GM18505 (cell line): ENCODE measurements at regions not wholly inside any gene's neighbourhood (a gene's known extent, or its start where the extent isn't known, plus 50 kb on each side); places are given as distances from the start of the nearest gene placed in this dataset.
"Not testable (repeated sequence)": the region's sequence is repeated elsewhere in the genome, so short reads cannot be mapped to it uniquely, and the experiment has no call there.

ENCODE experiments used
- ATAC-seq: cut with Tn5 transposase; IDR thresholded peaks from one replicate; pipeline ENCODE4 v1.9.1; 2021; ENCODE audit not compliant: unreplicated experiment
- POLR2A ChIP-seq: IDR thresholded peaks from 4 replicates; pipeline ENCODE4 v1.6.1; 2011; ENCODE audit warnings: borderline replicate concordance; ENCODE audit not compliant: insufficient read depth, insufficient read length; ENCODE audit errors: extremely low read depth

DNA sequence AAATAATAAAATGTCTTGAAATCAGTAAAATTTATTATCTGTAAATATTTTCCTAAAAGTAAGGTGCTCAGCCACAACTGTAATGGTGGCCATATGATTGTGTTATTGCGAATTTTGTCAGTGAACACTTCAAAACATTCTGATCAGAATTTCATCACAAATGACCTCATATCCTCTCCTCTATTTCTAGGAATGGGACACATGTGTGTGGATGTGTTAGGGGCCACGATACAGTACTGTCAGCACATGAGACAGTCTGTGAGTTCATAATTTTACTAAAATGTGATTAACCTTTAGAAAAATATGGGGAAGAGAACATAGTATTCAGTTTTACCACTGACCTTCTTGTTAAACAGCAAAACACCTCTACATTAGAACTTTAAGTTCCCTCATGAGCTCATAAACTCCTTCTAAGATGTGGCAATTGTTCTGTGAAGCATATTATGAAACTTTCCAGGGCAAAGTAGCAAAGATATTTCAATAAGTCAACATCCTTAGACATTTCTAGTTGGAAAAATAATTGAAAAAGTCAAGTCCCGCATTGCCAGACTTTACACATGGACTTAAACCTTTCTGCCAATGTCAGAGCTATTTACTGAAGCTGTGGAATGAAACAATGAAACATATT lies 158.2 kb upstream of the ABI3BP start:
- ATAC-seq = no peak
- TF ChIP-seq POLR2A = no peak

DNA sequence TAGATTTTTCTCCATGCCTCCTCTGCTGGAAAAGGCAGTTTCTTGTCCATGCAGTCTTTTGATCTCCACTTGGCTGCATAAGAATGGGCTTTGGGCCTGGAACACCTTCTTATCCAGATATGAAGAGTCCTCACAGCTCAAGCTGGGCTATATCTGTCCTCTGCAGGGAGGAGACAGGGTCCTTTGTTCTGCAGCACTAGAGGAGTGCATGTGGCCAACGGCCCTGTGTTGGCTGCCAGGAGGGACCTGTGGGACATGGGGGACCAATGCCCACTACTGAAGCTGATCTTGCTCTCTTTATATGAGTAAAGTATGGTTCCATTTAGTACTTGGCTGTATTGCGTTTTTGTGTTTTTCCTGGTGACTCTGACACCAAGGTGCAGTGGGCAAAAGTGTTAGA lies 157.3 kb upstream of the ABI3BP start:
- no peak for ATAC-seq
- no peak for TF ChIP-seq POLR2A

DNA sequence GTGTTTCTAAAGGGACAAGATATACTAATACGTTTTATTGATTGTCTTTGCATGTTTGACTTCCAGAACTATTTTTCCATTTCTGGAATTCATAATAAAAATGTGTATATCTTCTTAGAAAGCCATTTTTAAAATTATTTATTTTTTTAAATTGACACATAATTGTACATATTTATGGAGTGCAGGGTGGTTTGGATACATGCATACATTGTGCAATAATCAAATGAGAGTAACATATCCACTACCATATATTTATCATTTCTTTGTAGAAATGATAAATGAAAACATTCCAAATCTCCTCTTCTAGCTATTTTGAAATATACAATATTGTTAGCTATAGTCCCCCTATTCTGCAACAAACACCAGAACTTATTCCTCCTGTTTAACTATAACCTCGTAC lies 156.5 kb upstream of the ABI3BP start:
- TF ChIP-seq POLR2A = no peak
- no peak for ATAC-seq

- TF ChIP-seq POLR2A = no peak
- ATAC-seq = no peak
Measured at GRCh38 chr3:101149251-101149650, 156.0 kb upstream of the ABI3BP start.

GRCh38 chr3:101148001-101148400 lies 154.8 kb upstream of the ABI3BP start:
- ATAC-seq = no peak

GRCh38 chr3:101146946-101147345 lies 153.7 kb upstream of the ABI3BP start:
- ATAC-seq = no peak
- TF ChIP-seq POLR2A = no peak

More at GRCh38 chr3:101148001-101148400, 154.8 kb upstream of the ABI3BP start:
- TF ChIP-seq POLR2A = no peak

GRCh38 chr3:101144105-101144504 lies 150.9 kb upstream of the ABI3BP start:
- ATAC-seq = no peak
- TF ChIP-seq POLR2A = no peak

DNA sequence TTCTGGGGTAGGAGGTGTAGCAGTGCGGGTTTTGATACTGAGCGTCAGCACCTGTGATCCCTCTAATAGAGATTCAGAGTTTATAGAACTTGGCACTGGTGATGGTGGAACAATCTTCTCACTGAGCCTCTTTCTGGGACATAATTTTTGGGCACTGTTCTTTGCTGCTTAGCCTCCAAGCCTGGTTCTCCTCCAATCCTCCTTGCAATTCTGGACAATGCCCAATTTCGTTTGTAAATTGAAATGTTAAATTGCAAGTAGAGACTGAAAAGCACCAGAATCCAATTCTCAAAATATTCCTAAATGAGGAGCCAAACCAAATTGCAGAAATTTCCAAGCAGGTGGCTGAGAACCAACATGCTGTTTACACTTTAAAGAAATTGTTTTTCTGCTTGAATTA lies 149.8 kb upstream of the ABI3BP start:
- TF ChIP-seq POLR2A = no peak

GRCh38 chr3:101142160-101142559 lies 148.9 kb upstream of the ABI3BP start:
- ATAC-seq = no peak
- TF ChIP-seq POLR2A = no peak

More for the DNA sequence above, 149.8 kb upstream of the ABI3BP start:
- ATAC-seq = no peak

DNA sequence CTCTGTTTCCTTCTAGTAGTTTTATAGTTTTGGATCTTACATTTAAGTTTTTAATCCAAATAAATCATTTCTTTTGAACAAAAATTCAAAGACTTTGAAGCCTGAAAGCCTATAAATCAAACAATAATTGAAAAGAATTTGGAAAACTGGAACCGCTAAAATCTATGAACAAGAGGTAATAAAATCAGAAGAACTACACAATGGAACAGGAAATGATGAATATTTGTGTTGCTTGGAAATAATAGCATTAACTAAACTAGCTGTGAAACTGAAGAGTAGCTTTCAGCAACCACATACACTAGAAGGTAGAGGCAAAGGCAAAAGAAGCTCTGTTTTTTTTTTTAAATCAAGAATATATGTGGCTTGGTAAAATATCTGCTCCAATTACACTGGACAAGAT lies 147.9 kb upstream of the ABI3BP start:
- ATAC-seq = no peak
- TF ChIP-seq POLR2A = no peak

- ATAC-seq = no peak
- TF ChIP-seq POLR2A = no peak
Measured at GRCh38 chr3:101138817-101139216, 145.6 kb upstream of the ABI3BP start.

DNA sequence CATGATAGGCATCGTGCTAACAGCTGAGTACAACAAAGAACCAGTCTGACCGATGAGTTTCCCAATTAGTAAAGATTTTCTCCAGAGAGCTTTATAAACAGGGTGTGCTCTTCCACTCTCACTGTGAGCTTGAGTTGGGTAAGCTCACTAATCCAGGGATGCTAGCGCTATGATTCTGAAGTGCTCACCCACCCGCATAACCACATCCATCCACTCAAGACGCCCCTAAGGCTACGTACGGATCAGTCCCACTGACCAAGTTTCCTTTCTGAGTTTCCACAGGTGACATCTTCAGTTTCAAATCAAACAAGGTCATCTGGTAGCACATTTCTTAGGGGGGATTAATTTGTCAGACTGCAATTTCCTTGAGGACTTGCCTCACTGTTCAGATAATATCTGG lies 141.1 kb upstream of the ABI3BP start:
- ATAC-seq = no peak
- no peak for TF ChIP-seq POLR2A

DNA sequence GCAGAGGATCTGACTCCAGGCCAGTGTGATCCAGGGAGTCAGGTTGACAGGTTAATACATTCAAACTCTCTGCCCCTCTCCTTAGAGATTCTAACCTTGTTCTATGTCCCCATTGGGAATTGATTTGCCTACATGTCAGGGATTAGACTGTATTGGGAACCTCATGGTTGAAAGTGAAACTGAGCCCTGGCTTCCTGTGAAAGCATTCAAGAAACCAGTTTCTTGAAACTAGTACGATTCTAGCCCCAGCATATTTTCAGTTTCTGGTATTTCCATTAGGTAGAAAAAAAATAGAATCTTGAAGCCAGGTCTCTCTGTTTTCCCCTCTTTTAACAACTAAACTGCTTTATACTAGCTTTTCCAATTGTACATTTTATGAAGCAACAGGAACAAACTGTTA lies 140.4 kb upstream of the ABI3BP start:
- TF ChIP-seq POLR2A = no peak
- ATAC-seq = no peak

DNA sequence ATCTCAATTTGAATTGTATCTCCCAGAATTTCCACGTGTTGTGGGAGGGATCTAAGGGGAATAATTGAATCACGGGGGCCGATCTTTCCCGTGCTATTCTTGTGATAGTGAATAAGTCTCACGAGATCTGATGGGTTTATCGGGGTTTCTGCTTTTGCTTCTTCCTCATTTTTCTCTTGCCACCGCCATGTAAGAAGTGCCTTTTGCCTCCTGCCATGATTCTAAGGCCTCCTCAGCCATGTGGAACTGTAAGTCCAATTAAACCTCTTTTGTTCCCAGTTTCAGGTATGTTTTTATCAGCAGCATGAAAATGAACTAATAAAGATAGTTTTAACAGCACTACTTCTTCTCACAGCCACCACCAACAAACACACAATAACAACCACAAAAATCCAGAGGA lies 140.0 kb upstream of the ABI3BP start:
- not testable (repeated sequence) for ATAC-seq

DNA sequence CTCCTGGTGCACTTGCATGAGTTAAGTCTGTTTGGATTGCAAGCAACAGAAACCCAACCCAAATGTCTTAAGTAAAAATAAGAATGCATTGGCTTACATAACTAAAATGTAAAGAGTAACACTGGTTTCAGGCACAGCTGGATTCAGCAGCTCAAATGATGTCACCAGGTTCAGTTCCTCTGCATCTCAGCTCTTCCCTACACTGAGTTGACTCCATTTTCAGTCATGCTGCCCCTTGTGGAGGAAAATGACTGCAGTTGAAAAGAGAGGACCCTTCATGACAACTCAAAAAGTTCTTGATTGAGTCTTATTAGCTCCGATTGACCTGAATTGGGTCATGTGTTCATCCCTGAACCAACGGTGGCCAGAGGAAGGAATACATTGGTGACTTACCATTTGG lies 138.5 kb upstream of the ABI3BP start:
- no peak for ATAC-seq
- TF ChIP-seq POLR2A = no peak
